SIG-M5 (cell line): ENCODE measurements at regions not wholly inside any gene's neighbourhood (a gene's known extent, or its start where the extent isn't known, plus 50 kb on each side); places are given as distances from the start of the nearest gene placed in this dataset.
"Not testable (repeated sequence)": the region's sequence is repeated elsewhere in the genome, so short reads cannot be mapped to it uniquely, and the experiment has no call there.

Source experiments
- DNase-seq: peaks from one replicate; lab custom pipeline; 2025; lab: John Stamatoyannopoulos, UW

GRCh38 chr6:119491112-119491511 lies 141.6 kb upstream of the MAN1A1 start:
- DNase-seq, result not testable (repeated sequence)

GRCh38 chr6:119490050-119490449 lies 140.5 kb upstream of the MAN1A1 start:
- not testable (repeated sequence) for DNase-seq

GRCh38 chr6:119484598-119484997 lies 135.0 kb upstream of the MAN1A1 start:
- DNase-seq, result no peak

GRCh38 chr6:119483908-119484307 lies 134.3 kb upstream of the MAN1A1 start:
- no peak for DNase-seq

- no peak for DNase-seq
These were observed 133.3 kb upstream of the MAN1A1 start for GRCh38 chr6:119482850-119483285.

GRCh38 chr6:119481976-119482375 lies 132.4 kb upstream of the MAN1A1 start:
- DNase-seq, result no peak

GRCh38 chr6:119480961-119481497 lies 131.5 kb upstream of the MAN1A1 start:
- DNase-seq, result no peak

- no peak for DNase-seq
These were observed 130.5 kb upstream of the MAN1A1 start for GRCh38 chr6:119479860-119480655.

- no peak for DNase-seq
These were observed 127.0 kb upstream of the MAN1A1 start for GRCh38 chr6:119476554-119476953.

GRCh38 chr6:119476024-119476423 lies 126.5 kb upstream of the MAN1A1 start:
- DNase-seq, result no peak

GRCh38 chr6:119470893-119471542 lies 121.5 kb upstream of the MAN1A1 start:
- DNase-seq, result no peak

GRCh38 chr6:119467488-119468081 lies 118.0 kb upstream of the MAN1A1 start:
- DNase-seq, result no peak

GRCh38 chr6:119466226-119466625 lies 116.7 kb upstream of the MAN1A1 start:
- no peak for DNase-seq

GRCh38 chr6:119463081-119463626 lies 113.6 kb upstream of the MAN1A1 start:
- DNase-seq, result no peak

GRCh38 chr6:119461187-119461586 lies 111.6 kb upstream of the MAN1A1 start:
- DNase-seq, result no peak

GRCh38 chr6:119459207-119459974 lies 109.8 kb upstream of the MAN1A1 start:
- no peak for DNase-seq

- no peak for DNase-seq
These were observed 105.2 kb upstream of the MAN1A1 start for GRCh38 chr6:119454714-119455113.

GRCh38 chr6:119453242-119454200 lies 104.0 kb upstream of the MAN1A1 start:
- no peak for DNase-seq

- DNase-seq, result no peak
These were observed 100.0 kb upstream of the MAN1A1 start for GRCh38 chr6:119449331-119450156.

GRCh38 chr6:119447921-119448320 lies 98.4 kb upstream of the MAN1A1 start:
- no peak for DNase-seq
